MM.1S (cell line): ENCODE measurements at regions not wholly inside any gene's neighbourhood (a gene's known extent, or its start where the extent isn't known, plus 50 kb on each side); places are given as distances from the start of the nearest gene placed in this dataset.

Source experiments
- EZH2 ChIP-seq: fragments of 300-600 bp; sonication (generic); optimal IDR thresholded peaks from 2 replicates; pipeline ENCODE3; 2017; ENCODE audit warnings: low read depth, mild to moderate bottlenecking, antibody characterized with exemption, low read length, mixed read lengths
- EZH2phosphoT487 ChIP-seq: fragments of 300-600 bp; sonication (generic); IDR thresholded peaks from 2 replicates; pipeline ENCODE4 v1.6.1; 2018; ENCODE audit warnings: antibody characterized with exemption, low read length
- TF ChIP-seq, protein P1 (sequence below): fragments of 300-600 bp; sonication (generic); IDR thresholded peaks from 2 replicates; pipeline ENCODE4 v1.5.1; 2016; ENCODE audit warnings: antibody characterized with exemption, low read length, mixed read lengths

DNA sequence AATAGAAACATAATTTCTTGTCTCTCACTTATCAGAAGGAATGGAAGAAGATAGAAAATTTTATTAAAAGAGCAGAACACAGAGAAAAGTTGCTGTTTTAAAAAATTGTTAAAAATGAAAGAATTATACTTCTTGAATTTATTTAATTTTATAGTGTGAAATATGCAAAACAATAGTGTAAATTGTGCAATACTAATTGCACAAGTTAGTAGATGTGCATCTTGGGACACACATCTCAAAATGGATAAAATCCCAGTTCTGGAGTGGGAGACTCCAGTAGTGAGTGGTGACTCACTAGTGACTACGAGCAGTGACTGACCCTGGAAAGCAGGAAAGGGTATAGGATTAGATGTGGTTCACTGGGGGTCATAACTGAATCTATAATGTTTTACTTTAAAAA is 223.2 kb downstream of the MSX2 start:
- TF ChIP-seq EZH2: no peak
- TF ChIP-seq, protein P1, sequence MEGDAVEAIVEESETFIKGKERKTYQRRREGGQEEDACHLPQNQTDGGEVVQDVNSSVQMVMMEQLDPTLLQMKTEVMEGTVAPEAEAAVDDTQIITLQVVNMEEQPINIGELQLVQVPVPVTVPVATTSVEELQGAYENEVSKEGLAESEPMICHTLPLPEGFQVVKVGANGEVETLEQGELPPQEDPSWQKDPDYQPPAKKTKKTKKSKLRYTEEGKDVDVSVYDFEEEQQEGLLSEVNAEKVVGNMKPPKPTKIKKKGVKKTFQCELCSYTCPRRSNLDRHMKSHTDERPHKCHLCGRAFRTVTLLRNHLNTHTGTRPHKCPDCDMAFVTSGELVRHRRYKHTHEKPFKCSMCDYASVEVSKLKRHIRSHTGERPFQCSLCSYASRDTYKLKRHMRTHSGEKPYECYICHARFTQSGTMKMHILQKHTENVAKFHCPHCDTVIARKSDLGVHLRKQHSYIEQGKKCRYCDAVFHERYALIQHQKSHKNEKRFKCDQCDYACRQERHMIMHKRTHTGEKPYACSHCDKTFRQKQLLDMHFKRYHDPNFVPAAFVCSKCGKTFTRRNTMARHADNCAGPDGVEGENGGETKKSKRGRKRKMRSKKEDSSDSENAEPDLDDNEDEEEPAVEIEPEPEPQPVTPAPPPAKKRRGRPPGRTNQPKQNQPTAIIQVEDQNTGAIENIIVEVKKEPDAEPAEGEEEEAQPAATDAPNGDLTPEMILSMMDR: no peak
- no peak for TF ChIP-seq EZH2phosphoT487
